H1 (cell line): ENCODE measurements at regions not wholly inside any gene's neighbourhood (a gene's known extent, or its start where the extent isn't known, plus 50 kb on each side); places are given as distances from the start of the nearest gene placed in this dataset.

Source experiments
- POLR2AphosphoS5 ChIP-seq: IDR thresholded peaks from 2 replicates; pipeline ENCODE4 v1.6.1; 2011; ENCODE audit warnings: low read depth, low read length
- RBBP5 ChIP-seq: IDR thresholded peaks from 2 replicates; pipeline ENCODE4 v1.7.1; 2012; ENCODE audit warnings: low read depth, mild to moderate bottlenecking, inconsistent platforms, low read length, moderate library complexity, borderline replicate concordance
- RNF2 ChIP-seq: fragments of 200-900, 300-1000 bp; sonication (generic); IDR thresholded peaks from 2 replicates; pipeline ENCODE4 v1.7.1; 2016; ENCODE audit warnings: borderline replicate concordance, low read depth, mild to moderate bottlenecking, antibody characterized with exemption, low read length; ENCODE audit not compliant: poor library complexity, severe bottlenecking; ENCODE audit errors: missing control alignments
- SRF ChIP-seq: IDR thresholded peaks from 2 replicates; pipeline ENCODE4 v1.6.1; 2011; ENCODE audit warnings: mild to moderate bottlenecking, low read depth, low read length, moderate library complexity
- ZNF274 ChIP-seq: IDR thresholded peaks from 2 replicates; pipeline ENCODE4 v1.7.0; 2012; ENCODE audit warnings: low read length, borderline replicate concordance; ENCODE audit errors: extremely low read depth
- TF ChIP-seq, protein P1 (sequence below): fragments of 300-600 bp; sonication (generic); IDR thresholded peaks from 2 replicates; pipeline ENCODE4 v1.7.1; 2012; ENCODE audit warnings: low read length, moderate library complexity, mild to moderate bottlenecking, inconsistent platforms; ENCODE audit not compliant: insufficient replicate concordance

DNA sequence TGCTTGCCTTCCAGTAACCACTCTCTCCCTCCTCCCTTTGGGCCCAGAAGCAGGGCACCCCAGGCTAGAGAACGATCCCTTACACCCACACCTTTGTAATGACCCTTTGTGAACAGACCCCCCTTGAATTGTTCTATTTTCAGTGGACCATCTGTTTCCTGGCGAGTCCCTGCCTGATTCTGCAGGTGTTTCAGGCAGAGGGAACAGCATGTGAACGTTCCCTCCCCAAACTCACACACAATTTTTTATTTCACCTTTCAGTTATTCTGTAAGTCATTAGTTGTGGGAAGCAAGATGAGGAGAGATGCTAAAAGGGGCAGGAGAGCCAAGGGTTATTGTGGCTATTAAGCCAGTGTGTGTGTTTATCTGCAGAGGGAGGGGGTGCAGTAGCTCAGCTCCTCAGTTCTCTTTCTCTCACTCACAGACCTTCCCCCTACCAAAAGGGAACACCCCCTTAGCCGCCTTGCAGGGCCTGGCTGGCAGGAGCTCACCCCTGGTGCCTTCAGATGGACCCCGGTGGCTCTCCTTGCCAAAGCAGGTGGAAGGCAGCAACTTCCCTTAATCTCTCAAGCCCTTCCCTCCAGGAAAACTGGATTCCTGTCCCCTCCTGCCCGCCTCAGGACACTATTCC is 64.8 kb upstream of the SPON1 start (continued):
- TF ChIP-seq POLR2AphosphoS5: no peak
- no peak for TF ChIP-seq SRF
- no peak for TF ChIP-seq RBBP5
- TF ChIP-seq, protein P1, sequence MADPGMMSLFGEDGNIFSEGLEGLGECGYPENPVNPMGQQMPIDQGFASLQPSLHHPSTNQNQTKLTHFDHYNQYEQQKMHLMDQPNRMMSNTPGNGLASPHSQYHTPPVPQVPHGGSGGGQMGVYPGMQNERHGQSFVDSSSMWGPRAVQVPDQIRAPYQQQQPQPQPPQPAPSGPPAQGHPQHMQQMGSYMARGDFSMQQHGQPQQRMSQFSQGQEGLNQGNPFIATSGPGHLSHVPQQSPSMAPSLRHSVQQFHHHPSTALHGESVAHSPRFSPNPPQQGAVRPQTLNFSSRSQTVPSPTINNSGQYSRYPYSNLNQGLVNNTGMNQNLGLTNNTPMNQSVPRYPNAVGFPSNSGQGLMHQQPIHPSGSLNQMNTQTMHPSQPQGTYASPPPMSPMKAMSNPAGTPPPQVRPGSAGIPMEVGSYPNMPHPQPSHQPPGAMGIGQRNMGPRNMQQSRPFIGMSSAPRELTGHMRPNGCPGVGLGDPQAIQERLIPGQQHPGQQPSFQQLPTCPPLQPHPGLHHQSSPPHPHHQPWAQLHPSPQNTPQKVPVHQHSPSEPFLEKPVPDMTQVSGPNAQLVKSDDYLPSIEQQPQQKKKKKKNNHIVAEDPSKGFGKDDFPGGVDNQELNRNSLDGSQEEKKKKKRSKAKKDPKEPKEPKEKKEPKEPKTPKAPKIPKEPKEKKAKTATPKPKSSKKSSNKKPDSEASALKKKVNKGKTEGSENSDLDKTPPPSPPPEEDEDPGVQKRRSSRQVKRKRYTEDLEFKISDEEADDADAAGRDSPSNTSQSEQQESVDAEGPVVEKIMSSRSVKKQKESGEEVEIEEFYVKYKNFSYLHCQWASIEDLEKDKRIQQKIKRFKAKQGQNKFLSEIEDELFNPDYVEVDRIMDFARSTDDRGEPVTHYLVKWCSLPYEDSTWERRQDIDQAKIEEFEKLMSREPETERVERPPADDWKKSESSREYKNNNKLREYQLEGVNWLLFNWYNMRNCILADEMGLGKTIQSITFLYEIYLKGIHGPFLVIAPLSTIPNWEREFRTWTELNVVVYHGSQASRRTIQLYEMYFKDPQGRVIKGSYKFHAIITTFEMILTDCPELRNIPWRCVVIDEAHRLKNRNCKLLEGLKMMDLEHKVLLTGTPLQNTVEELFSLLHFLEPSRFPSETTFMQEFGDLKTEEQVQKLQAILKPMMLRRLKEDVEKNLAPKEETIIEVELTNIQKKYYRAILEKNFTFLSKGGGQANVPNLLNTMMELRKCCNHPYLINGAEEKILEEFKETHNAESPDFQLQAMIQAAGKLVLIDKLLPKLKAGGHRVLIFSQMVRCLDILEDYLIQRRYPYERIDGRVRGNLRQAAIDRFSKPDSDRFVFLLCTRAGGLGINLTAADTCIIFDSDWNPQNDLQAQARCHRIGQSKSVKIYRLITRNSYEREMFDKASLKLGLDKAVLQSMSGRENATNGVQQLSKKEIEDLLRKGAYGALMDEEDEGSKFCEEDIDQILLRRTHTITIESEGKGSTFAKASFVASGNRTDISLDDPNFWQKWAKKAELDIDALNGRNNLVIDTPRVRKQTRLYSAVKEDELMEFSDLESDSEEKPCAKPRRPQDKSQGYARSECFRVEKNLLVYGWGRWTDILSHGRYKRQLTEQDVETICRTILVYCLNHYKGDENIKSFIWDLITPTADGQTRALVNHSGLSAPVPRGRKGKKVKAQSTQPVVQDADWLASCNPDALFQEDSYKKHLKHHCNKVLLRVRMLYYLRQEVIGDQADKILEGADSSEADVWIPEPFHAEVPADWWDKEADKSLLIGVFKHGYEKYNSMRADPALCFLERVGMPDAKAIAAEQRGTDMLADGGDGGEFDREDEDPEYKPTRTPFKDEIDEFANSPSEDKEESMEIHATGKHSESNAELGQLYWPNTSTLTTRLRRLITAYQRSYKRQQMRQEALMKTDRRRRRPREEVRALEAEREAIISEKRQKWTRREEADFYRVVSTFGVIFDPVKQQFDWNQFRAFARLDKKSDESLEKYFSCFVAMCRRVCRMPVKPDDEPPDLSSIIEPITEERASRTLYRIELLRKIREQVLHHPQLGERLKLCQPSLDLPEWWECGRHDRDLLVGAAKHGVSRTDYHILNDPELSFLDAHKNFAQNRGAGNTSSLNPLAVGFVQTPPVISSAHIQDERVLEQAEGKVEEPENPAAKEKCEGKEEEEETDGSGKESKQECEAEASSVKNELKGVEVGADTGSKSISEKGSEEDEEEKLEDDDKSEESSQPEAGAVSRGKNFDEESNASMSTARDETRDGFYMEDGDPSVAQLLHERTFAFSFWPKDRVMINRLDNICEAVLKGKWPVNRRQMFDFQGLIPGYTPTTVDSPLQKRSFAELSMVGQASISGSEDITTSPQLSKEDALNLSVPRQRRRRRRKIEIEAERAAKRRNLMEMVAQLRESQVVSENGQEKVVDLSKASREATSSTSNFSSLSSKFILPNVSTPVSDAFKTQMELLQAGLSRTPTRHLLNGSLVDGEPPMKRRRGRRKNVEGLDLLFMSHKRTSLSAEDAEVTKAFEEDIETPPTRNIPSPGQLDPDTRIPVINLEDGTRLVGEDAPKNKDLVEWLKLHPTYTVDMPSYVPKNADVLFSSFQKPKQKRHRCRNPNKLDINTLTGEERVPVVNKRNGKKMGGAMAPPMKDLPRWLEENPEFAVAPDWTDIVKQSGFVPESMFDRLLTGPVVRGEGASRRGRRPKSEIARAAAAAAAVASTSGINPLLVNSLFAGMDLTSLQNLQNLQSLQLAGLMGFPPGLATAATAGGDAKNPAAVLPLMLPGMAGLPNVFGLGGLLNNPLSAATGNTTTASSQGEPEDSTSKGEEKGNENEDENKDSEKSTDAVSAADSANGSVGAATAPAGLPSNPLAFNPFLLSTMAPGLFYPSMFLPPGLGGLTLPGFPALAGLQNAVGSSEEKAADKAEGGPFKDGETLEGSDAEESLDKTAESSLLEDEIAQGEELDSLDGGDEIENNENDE: no peak
- no peak for TF ChIP-seq ZNF274
- no peak for TF ChIP-seq RNF2
- TF ChIP-seq, all 59 proteins: peak for 0
